ENCODE measurements at regions not wholly inside any gene's neighbourhood (a gene's known extent, or its start where the extent isn't known, plus 50 kb on each side); places are given as distances from the start of the nearest gene placed in this dataset.

- Histone ChIP-seq H3K4me1 (replicated peaks in 1 of 2; ENCODE audit: control insufficient read depth in 2 of 2, insufficient read depth in 2 of 2, low read length in 2 of 2) (no peaks in the 10 kb centered on the region), H3K27me3 (ENCODE audit: control insufficient read depth in 2 of 2, insufficient read depth in 2 of 2, low read length in 2 of 2) (peaks cover 29 to 62% of the 10 kb centered on the region in 2 experiments), H3K9me3 (replicated peaks; ENCODE audit: control insufficient read depth, insufficient read depth, low read depth, low read length) (no peaks in the 10 kb centered on the region), H3K27ac (ENCODE audit: extremely low read depth, low read depth, low read length) (no peak overlapping the region), H3K9ac (ENCODE audit: insufficient read depth in 1 of 2, low read depth in 2 of 2, low read length in 2 of 2) (no peak overlapping the region), H3K4me3 (no peak overlapping the region), H4K20me1 (replicated peaks; ENCODE audit: control insufficient read depth, insufficient read depth, low read length) (peaks cover 12% of the 10 kb centered on the region; the same call in 1 of the 2 replicates), H3K4me2 (ENCODE audit: insufficient read depth, low read length) (no peak overlapping the region), H3K9me1 (ENCODE audit: control insufficient read depth, insufficient read depth, low read length) (no peaks in the 10 kb centered on the region), H3K79me2 (ENCODE audit: control insufficient read depth, insufficient read depth, low read length) (no peaks in the 10 kb centered on the region), H2AFZ (ENCODE audit: low read depth, low read length) (no peak overlapping the region), H3K36me3 (ENCODE audit: control insufficient read depth, insufficient read depth, low read length) (no peaks in the 10 kb centered on the region)
- ChIA-PET POLR2A (interaction anchor here (1.0 kb wide), 1 partner anchor 8 kb away, joined by 3 read pairs; no protein-coding TSS in a partner anchor), CTCF (ENCODE audit: low intra/inter-chr PET ratio) (no interaction called here)
- in situ Hi-C loops (cut with MboI) (loop anchor here (5.0 kb wide), 1 partner anchor 60 kb away; no protein-coding TSS in a partner anchor), intact Hi-C loops (cut with micrococcal nuclease) (no loop called here)
- DNase-seq (ENCODE audit: extremely low read depth in 1 of 4, low spot score in 3 of 4): no peak
- no TSS peak for BruUV-seq (replicated peaks)
- ATAC-seq: no peak
- no peak for FAIRE-seq
- TF ChIP-seq ZNF146 (CRISPR knock-in tag; IDR thresholded peaks at IDR 0.05; ENCODE audit: unreplicated experiment) (no peak), SFPQ (IDR thresholded peaks at IDR 0.05; ENCODE audit: low read depth, low read length) (no peak)
- WGBS (ENCODE audit: insufficient coverage, low coverage, missing lambda C conversion rate): 5% methylated on average over 5 of the region's 5 CpGs
These were observed 55.8 kb downstream of the DOP1B start for GRCh38 chr21:36212513-36212780.

GRCh38 chr21:36214561-36214960 lies 57.9 kb downstream of the DOP1B start:
- ChIA-PET CTCF (ENCODE audit: low intra/inter-chr PET ratio) (interaction anchor here (0.7 kb wide), 1 partner anchor 9 kb away, joined by 4 read pairs; no protein-coding TSS in a partner anchor), POLR2A (interaction anchor here (0.5 to 1.8 kb wide), 4 partner anchors 8 to 105 kb away, joined by 3 to 5 read pairs (median 4); partner anchors contain the start of gene MORC3)
- H3K36me3 ChIP-seq (ENCODE audit: control insufficient read depth, insufficient read depth, low read length): no peaks in the 10 kb centered on the region
- no peaks in the 10 kb centered on the region for H3K79me2 ChIP-seq (ENCODE audit: control insufficient read depth, insufficient read depth, low read length)
- ATAC-seq (no peak), DNase-seq (ENCODE audit: extremely low read depth in 1 of 4, low spot score in 3 of 4) (no peak), FAIRE-seq (no peak)
- no peak overlapping the region for H3K4me2 ChIP-seq (ENCODE audit: insufficient read depth, low read length)
- peaks cover 4% of the 10 kb centered on the region for H4K20me1 ChIP-seq (replicated peaks; ENCODE audit: control insufficient read depth, insufficient read depth, low read length)
- no peaks in the 10 kb centered on the region for H3K9me1 ChIP-seq (ENCODE audit: control insufficient read depth, insufficient read depth, low read length)
- no peak overlapping the region for H3K4me3 ChIP-seq
- H3K4me1 ChIP-seq (replicated peaks in 1 of 2; ENCODE audit: control insufficient read depth in 2 of 2, insufficient read depth in 2 of 2, low read length in 2 of 2): no peaks in the 10 kb centered on the region
- 5% methylated on average over 3 of the region's 3 CpGs for WGBS (ENCODE audit: insufficient coverage, low coverage, missing lambda C conversion rate)
- no peaks in the 10 kb centered on the region for H3K9me3 ChIP-seq (replicated peaks; ENCODE audit: control insufficient read depth, insufficient read depth, low read depth, low read length)
- intact Hi-C loops (cut with micrococcal nuclease): no loop called here
- H3K27ac ChIP-seq (ENCODE audit: extremely low read depth, low read depth, low read length): no peak overlapping the region
- H3K9ac ChIP-seq (ENCODE audit: insufficient read depth in 1 of 2, low read depth in 2 of 2, low read length in 2 of 2): no peak overlapping the region
- in situ Hi-C loops (cut with MboI): loop anchor here (5.0 kb wide), 1 partner anchor 62 kb away; no protein-coding TSS in a partner anchor
- H3K27me3 ChIP-seq (ENCODE audit: control insufficient read depth in 2 of 2, insufficient read depth in 2 of 2, low read length in 2 of 2): peaks cover 24 to 50% of the 10 kb centered on the region in 2 experiments
- H2AFZ ChIP-seq (ENCODE audit: low read depth, low read length): no peak overlapping the region
- no TSS peak for BruUV-seq (replicated peaks)
- TF ChIP-seq, protein P1, sequence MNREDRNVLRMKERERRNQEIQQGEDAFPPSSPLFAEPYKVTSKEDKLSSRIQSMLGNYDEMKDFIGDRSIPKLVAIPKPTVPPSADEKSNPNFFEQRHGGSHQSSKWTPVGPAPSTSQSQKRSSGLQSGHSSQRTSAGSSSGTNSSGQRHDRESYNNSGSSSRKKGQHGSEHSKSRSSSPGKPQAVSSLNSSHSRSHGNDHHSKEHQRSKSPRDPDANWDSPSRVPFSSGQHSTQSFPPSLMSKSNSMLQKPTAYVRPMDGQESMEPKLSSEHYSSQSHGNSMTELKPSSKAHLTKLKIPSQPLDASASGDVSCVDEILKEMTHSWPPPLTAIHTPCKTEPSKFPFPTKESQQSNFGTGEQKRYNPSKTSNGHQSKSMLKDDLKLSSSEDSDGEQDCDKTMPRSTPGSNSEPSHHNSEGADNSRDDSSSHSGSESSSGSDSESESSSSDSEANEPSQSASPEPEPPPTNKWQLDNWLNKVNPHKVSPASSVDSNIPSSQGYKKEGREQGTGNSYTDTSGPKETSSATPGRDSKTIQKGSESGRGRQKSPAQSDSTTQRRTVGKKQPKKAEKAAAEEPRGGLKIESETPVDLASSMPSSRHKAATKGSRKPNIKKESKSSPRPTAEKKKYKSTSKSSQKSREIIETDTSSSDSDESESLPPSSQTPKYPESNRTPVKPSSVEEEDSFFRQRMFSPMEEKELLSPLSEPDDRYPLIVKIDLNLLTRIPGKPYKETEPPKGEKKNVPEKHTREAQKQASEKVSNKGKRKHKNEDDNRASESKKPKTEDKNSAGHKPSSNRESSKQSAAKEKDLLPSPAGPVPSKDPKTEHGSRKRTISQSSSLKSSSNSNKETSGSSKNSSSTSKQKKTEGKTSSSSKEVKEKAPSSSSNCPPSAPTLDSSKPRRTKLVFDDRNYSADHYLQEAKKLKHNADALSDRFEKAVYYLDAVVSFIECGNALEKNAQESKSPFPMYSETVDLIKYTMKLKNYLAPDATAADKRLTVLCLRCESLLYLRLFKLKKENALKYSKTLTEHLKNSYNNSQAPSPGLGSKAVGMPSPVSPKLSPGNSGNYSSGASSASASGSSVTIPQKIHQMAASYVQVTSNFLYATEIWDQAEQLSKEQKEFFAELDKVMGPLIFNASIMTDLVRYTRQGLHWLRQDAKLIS (CRISPR knock-in tag; IDR thresholded peaks at IDR 0.05): no peak
- TF ChIP-seq RBM22 (IDR thresholded peaks at IDR 0.05; ENCODE audit: low read depth, low read length, poor library complexity, severe bottlenecking): no peak
- no peak for TF ChIP-seq NFATC3 (IDR thresholded peaks at IDR 0.05)
- TF ChIP-seq MXI1 (IDR thresholded peaks at IDR 0.05; ENCODE audit: low read depth, low read length): no peak
- TF ChIP-seq, protein P2, sequence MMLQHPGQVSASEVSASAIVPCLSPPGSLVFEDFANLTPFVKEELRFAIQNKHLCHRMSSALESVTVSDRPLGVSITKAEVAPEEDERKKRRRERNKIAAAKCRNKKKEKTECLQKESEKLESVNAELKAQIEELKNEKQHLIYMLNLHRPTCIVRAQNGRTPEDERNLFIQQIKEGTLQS (IDR thresholded peaks at IDR 0.05): no peak
- TF ChIP-seq, protein P2 (CRISPR knock-in tag; conservative IDR thresholded peaks at IDR 0.05): no peak

All from K562 (cell line).